ENCODE measurements at regions not wholly inside any gene's neighbourhood (a gene's known extent, or its start where the extent isn't known, plus 50 kb on each side); places are given as distances from the start of the nearest gene placed in this dataset.

GRCh38 chr7:115102738-115103137 lies 180.8 kb downstream of the MDFIC start:
- no peak for TF ChIP-seq POLR2A (IDR thresholded peaks at IDR 0.05)
- TF ChIP-seq CTCF (IDR thresholded peaks at IDR 0.05): no peak

All from heart left ventricle (tissue), 13 donors.